H9 (cell line): ENCODE measurements at regions not wholly inside any gene's neighbourhood (a gene's known extent, or its start where the extent isn't known, plus 50 kb on each side); places are given as distances from the start of the nearest gene placed in this dataset.

Source experiments
- DNase-seq: peaks from one replicate; pipeline ENCODE4 v3.0.0-alpha.2; 2017
- H2AFZ ChIP-seq: one replicate; pipeline ENCODE4 v1.6.1; 2013; ENCODE audit warnings: mild to moderate bottlenecking, low read length, control low read depth, moderate library complexity
- H2AK5ac ChIP-seq: 2 replicates; pipeline ENCODE4 v1.6.1; 2013; ENCODE audit warnings: low read length, control low read depth, mixed read lengths; ENCODE audit not compliant: insufficient read length
- H2BK120ac ChIP-seq: one replicate; pipeline ENCODE4 v1.6.1; 2013; ENCODE audit warnings: low read depth, mild to moderate bottlenecking, low read length, control low read depth, inconsistent platforms; ENCODE audit not compliant: poor library complexity, severe bottlenecking
- H2BK12ac ChIP-seq: 2 replicates; pipeline ENCODE4 v1.6.1; 2013; ENCODE audit warnings: low read length, control low read depth, mixed read lengths, low read depth; ENCODE audit not compliant: insufficient read length
- H2BK15ac ChIP-seq: 2 replicates; pipeline ENCODE4 v1.6.1; 2013; ENCODE audit warnings: low read depth, low read length, control low read depth
- H2BK20ac ChIP-seq: one replicate; pipeline ENCODE4 v1.6.1; 2013; ENCODE audit warnings: low read depth, mild to moderate bottlenecking, low read length, control low read depth, inconsistent platforms; ENCODE audit not compliant: poor library complexity, severe bottlenecking
- H2BK5ac ChIP-seq: 2 replicates; pipeline ENCODE4 v1.6.1; 2013; ENCODE audit warnings: low read length, control low read depth, mixed read lengths; ENCODE audit not compliant: insufficient read length
- H3K14ac ChIP-seq: 2 replicates; pipeline ENCODE4 v1.6.1; 2013; ENCODE audit warnings: low read length, control low read depth; ENCODE audit not compliant: insufficient read depth
- H3K18ac ChIP-seq: 2 replicates; pipeline ENCODE4 v1.6.1; 2013; ENCODE audit warnings: low read depth, mild to moderate bottlenecking, mixed read lengths, low read length, control low read depth; ENCODE audit not compliant: insufficient read length
- H3K23ac ChIP-seq: 2 replicates; pipeline ENCODE4 v1.6.1; 2013; ENCODE audit warnings: low read length, control low read depth, mixed read lengths, low read depth; ENCODE audit not compliant: insufficient read length
- H3K23me2 ChIP-seq: 2 replicates; pipeline ENCODE4 v1.6.1; 2013; ENCODE audit warnings: low read depth, mild to moderate bottlenecking, mixed read lengths, low read length, control low read depth; ENCODE audit not compliant: insufficient read length, poor library complexity, severe bottlenecking
- H3K27ac ChIP-seq: 2 replicates; pipeline ENCODE4 v1.5.1; 2013; ENCODE audit warnings: low read length, control low read depth, mixed read lengths, low read depth; ENCODE audit not compliant: insufficient read length
- H3K27me3 ChIP-seq: 2 replicates; pipeline ENCODE4 v1.6.1; 2013; ENCODE audit warnings: low read length, control low read depth, inconsistent platforms; ENCODE audit not compliant: insufficient read depth
- H3K4ac ChIP-seq: 2 replicates; pipeline ENCODE4 v1.6.1; 2013; ENCODE audit warnings: low read depth, mild to moderate bottlenecking, control low read depth, inconsistent platforms, low read length, moderate library complexity
- H3K4me1 ChIP-seq: 2 replicates; pipeline ENCODE4 v1.6.1; 2013; ENCODE audit warnings: low read length, control low read depth, inconsistent platforms; ENCODE audit not compliant: insufficient read depth
- H3K4me2 ChIP-seq: 2 replicates; pipeline ENCODE4 v1.6.1; 2013; ENCODE audit warnings: low read length, control low read depth, mixed read lengths; ENCODE audit not compliant: insufficient read length, insufficient read depth
- H3K56ac ChIP-seq: 2 replicates; pipeline ENCODE4 v1.6.1; 2013; ENCODE audit warnings: low read depth, mild to moderate bottlenecking, mixed read lengths, low read length, control low read depth; ENCODE audit not compliant: insufficient read length
- H3K79me1 ChIP-seq: 2 replicates; pipeline ENCODE4 v1.6.1; 2013; ENCODE audit warnings: low read depth, mild to moderate bottlenecking, moderate library complexity, low read length, control low read depth, inconsistent platforms; ENCODE audit not compliant: insufficient read depth, poor library complexity, severe bottlenecking
- H3K79me2 ChIP-seq: 2 replicates; pipeline ENCODE4 v1.6.1; 2013; ENCODE audit warnings: low read length, control low read depth, inconsistent platforms; ENCODE audit not compliant: insufficient read depth
- H3K9ac ChIP-seq: 2 replicates; pipeline ENCODE4 v1.6.1; 2013; ENCODE audit warnings: low read length, control low read depth, mixed read lengths; ENCODE audit not compliant: insufficient read length; ENCODE audit errors: extremely low read depth
- H3K9me3 ChIP-seq: one replicate; pipeline ENCODE4 v1.6.1; 2013; ENCODE audit warnings: low read depth, low read length, inconsistent platforms; ENCODE audit not compliant: control insufficient read depth
- H3T11ph ChIP-seq: one replicate; pipeline ENCODE4 v1.6.1; 2013; ENCODE audit warnings: mild to moderate bottlenecking, low read length, control low read depth, inconsistent platforms
- H4K20me1 ChIP-seq: one replicate; pipeline ENCODE4 v1.6.1; 2013; ENCODE audit not compliant: control insufficient read depth, insufficient read length, insufficient read depth
- H4K5ac ChIP-seq: 2 replicates; pipeline ENCODE4 v1.6.1; 2013; ENCODE audit warnings: low read depth, mild to moderate bottlenecking, mixed read lengths, low read length, control low read depth; ENCODE audit not compliant: insufficient read length
- H4K8ac ChIP-seq: replicated peaks from 2 replicates; pipeline ENCODE4 v1.6.1; 2013; ENCODE audit warnings: low read length, control low read depth, mixed read lengths, low read depth; ENCODE audit not compliant: insufficient read length
- H4K91ac ChIP-seq: 2 replicates; pipeline ENCODE4 v1.6.1; 2013; ENCODE audit warnings: low read depth, mild to moderate bottlenecking, moderate library complexity, mixed read lengths, low read length, control low read depth; ENCODE audit not compliant: insufficient read length
- H3K27ac Mint-ChIP-seq, 3 experiments: 2 replicates in 2 of 3; 3 replicates in 1 of 3; pipeline ENCODE4 v1.8.0; 2020 to 2021; ENCODE audit warnings: mixed read lengths in 3 of 3, mild to moderate bottlenecking in 1 of 3, moderate library complexity in 1 of 3
- H3K27me3 Mint-ChIP-seq: 2 replicates; pipeline ENCODE4 v1.8.0; 2021; ENCODE audit warnings: low read depth, mild to moderate bottlenecking, moderate library complexity, mixed read lengths
- H3K36me3 Mint-ChIP-seq, 3 experiments: 2 replicates in 2 of 3; 3 replicates in 1 of 3; pipeline ENCODE4 v1.8.0; 2020 to 2021; ENCODE audit warnings: low read depth in 3 of 3, mixed read lengths in 3 of 3; ENCODE audit not compliant: insufficient read depth in 1 of 3
- H3K4me1 Mint-ChIP-seq, 2 experiments: 2 replicates each; pipeline ENCODE4 v1.8.0; 2020; ENCODE audit warnings: mixed read lengths in 2 of 2
- H3K4me3 Mint-ChIP-seq, 2 experiments: 2 replicates in 1 of 2; 3 replicates in 1 of 2; pipeline ENCODE4 v1.8.0; 2020 to 2021; ENCODE audit warnings: mild to moderate bottlenecking in 2 of 2, mixed read lengths in 2 of 2, moderate library complexity in 1 of 2
- H3K9me3 Mint-ChIP-seq, 2 experiments: 2 replicates in 1 of 2; 3 replicates in 1 of 2; pipeline ENCODE4 v1.8.0; 2020; ENCODE audit warnings: mild to moderate bottlenecking in 2 of 2, mixed read lengths in 2 of 2, moderate library complexity in 1 of 2
- WGBS: extraction: QIAGEN DNeasy Blood & Tissue Kit; methylation state at CpG from one replicate; pipeline ENCODE4 v1.1.7; 2013; ENCODE audit warnings: missing lambda C conversion rate, low lambda C conversion rate, mixed read lengths; ENCODE audit not compliant: insufficient read length; ENCODE audit errors: extremely low coverage; 5-methylcytosine and 5-hydroxymethylcytosine counted together
- TF ChIP-seq, protein P1 (sequence below): fragments of 200-600 bp; sonication (generic); conservative IDR thresholded peaks from 3 replicates; pipeline ENCODE4 v1.8.0; 2021; ENCODE audit warnings: antibody characterized with exemption, mild to moderate bottlenecking

DNA sequence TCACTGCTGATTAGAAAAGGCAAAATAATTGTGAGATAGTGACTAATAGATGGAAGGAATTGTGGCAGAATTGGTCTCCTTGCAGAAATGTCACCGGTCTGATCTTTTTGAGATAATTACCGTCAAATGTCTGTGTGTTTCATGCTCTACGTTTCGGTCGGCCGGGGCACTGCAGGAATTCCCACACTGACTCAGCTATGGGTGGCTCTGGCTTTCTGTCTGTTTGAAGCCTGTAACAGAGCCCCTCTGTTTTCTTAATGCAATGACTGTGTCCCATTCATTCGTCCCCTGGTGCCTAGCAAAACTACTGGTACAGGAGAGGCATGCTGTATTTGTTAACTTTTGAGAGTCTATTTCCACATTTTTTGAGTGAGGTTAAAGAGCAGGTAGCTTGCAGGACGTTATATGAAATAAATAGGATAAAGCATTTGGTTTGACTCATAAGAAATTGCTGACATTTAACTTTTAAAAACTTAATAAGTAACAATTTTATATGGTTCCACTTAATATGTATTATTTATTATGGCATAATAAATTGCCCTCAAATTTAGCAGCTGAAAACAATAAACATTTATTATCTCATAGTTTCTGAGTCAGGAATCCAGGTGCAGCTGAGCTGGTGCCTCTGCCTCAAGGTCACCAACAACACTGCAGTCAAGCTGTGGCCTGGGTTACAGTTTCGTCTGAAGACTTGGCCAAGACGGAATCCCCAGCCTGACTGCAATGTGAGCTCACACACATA is 53.3 kb upstream of the CTBP2 start:
- no CpG with 5 or more reads among the region's 10 CpGs for WGBS
- TF ChIP-seq, protein P1, sequence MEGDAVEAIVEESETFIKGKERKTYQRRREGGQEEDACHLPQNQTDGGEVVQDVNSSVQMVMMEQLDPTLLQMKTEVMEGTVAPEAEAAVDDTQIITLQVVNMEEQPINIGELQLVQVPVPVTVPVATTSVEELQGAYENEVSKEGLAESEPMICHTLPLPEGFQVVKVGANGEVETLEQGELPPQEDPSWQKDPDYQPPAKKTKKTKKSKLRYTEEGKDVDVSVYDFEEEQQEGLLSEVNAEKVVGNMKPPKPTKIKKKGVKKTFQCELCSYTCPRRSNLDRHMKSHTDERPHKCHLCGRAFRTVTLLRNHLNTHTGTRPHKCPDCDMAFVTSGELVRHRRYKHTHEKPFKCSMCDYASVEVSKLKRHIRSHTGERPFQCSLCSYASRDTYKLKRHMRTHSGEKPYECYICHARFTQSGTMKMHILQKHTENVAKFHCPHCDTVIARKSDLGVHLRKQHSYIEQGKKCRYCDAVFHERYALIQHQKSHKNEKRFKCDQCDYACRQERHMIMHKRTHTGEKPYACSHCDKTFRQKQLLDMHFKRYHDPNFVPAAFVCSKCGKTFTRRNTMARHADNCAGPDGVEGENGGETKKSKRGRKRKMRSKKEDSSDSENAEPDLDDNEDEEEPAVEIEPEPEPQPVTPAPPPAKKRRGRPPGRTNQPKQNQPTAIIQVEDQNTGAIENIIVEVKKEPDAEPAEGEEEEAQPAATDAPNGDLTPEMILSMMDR: no peak

More for the DNA sequence above, 53.3 kb upstream of the CTBP2 start:
- Histone ChIP-seq H3K23ac (no peak overlapping the region), H4K8ac (no peak overlapping the region), H2AK5ac (no peak overlapping the region), H2BK120ac (no peak overlapping the region), H3K18ac (no peak overlapping the region), H3K79me2 (no peaks in the 10 kb centered on the region), H2BK15ac (no peak overlapping the region), H3K4ac (no peak overlapping the region), H2BK20ac (no peak overlapping the region), H4K5ac (no peak overlapping the region), H3K4me1 (no peaks in the 10 kb centered on the region), H3K23me2 (no peaks in the 10 kb centered on the region), H3K14ac (no peak overlapping the region), H3K27me3 (no peaks in the 10 kb centered on the region), H4K91ac (no peak overlapping the region), H2BK12ac (no peak overlapping the region), H4K20me1 (no peaks in the 10 kb centered on the region), H3K56ac (no peak overlapping the region), H3K79me1 (no peaks in the 10 kb centered on the region), H2BK5ac (no peak overlapping the region), H3K9me3 (no peaks in the 10 kb centered on the region), H3K9ac (no peak overlapping the region), H3K4me2 (no peak overlapping the region), H2AFZ (no peak overlapping the region), H3K27ac (no peak overlapping the region), H3T11ph (no peak overlapping the region)
- DNase-seq: no peak
- Mint-ChIP-seq H3K4me1 (peaks cover 4% of the 10 kb centered on the region in 2 experiments), H3K27me3 (peaks cover 3% of the 10 kb centered on the region), H3K9me3 (no peaks in the 10 kb centered on the region; a peak in 2 of 5 replicates), H3K36me3 (no peaks in the 10 kb centered on the region; a peak in 1 of 7 replicates), H3K4me3 (no peak overlapping the region), H3K27ac (no peak overlapping the region)
